ENCODE measurements at regions not wholly inside any gene's neighbourhood (a gene's known extent, or its start where the extent isn't known, plus 50 kb on each side); places are given as distances from the start of the nearest gene placed in this dataset.

- TF ChIP-seq POLR2A (IDR thresholded peaks at IDR 0.05; ENCODE audit: low read depth, low read length) (no peak), TAF1 (IDR thresholded peaks at IDR 0.05; ENCODE audit: low read depth, low read length) (no peak), POLR2AphosphoS5 (IDR thresholded peaks at IDR 0.05; ENCODE audit: low read depth, low read length) (no peak), POU2F2 (IDR thresholded peaks at IDR 0.05; ENCODE audit: low read depth, low read length) (no peak)
Measured at GRCh38 chr2:15782769-15783294, 157.5 kb upstream of the MYCN start.
